Esophagus muscularis mucosa (tissue), 4 donors: ENCODE measurements at regions not wholly inside any gene's neighbourhood (a gene's known extent, or its start where the extent isn't known, plus 50 kb on each side); places are given as distances from the start of the nearest gene placed in this dataset.

Source experiments
- EP300 ChIP-seq: sonication (generic); formaldehyde crosslinking; IDR thresholded peaks from one replicate; pipeline ENCODE4 v1.6.1; 2017; ENCODE audit warnings: antibody characterized with exemption
- POLR2A ChIP-seq: fragments of 450-650 bp; IDR thresholded peaks from one replicate; pipeline ENCODE4 v1.6.1; 2017; ENCODE audit warnings: antibody characterized with exemption, moderate library complexity, mild to moderate bottlenecking, low read depth
- TF ChIP-seq, protein P1 (sequence below), 3 experiments: fragments of 200-600 bp in 2 of 3; fragments of 450-650 bp in 1 of 3; sonication (generic) in 2 of 3; IDR thresholded peaks; one replicate each; pipeline ENCODE4 v1.5.1; 2017 to 2019; ENCODE audit warnings: antibody characterized with exemption in 3 of 3, mild to moderate bottlenecking in 2 of 3, moderate library complexity in 1 of 3

- TF ChIP-seq, protein P1, sequence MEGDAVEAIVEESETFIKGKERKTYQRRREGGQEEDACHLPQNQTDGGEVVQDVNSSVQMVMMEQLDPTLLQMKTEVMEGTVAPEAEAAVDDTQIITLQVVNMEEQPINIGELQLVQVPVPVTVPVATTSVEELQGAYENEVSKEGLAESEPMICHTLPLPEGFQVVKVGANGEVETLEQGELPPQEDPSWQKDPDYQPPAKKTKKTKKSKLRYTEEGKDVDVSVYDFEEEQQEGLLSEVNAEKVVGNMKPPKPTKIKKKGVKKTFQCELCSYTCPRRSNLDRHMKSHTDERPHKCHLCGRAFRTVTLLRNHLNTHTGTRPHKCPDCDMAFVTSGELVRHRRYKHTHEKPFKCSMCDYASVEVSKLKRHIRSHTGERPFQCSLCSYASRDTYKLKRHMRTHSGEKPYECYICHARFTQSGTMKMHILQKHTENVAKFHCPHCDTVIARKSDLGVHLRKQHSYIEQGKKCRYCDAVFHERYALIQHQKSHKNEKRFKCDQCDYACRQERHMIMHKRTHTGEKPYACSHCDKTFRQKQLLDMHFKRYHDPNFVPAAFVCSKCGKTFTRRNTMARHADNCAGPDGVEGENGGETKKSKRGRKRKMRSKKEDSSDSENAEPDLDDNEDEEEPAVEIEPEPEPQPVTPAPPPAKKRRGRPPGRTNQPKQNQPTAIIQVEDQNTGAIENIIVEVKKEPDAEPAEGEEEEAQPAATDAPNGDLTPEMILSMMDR (IDR thresholded peaks at IDR 0.05): no peak
- TF ChIP-seq EP300 (no peak), POLR2A (no peak)
Measured at GRCh38 chr18:1652018-1652417, 747.3 kb downstream of the ADCYAP1 start.
